Hepatocyte (in vitro differentiated cells): ENCODE measurements at regions not wholly inside any gene's neighbourhood (a gene's known extent, or its start where the extent isn't known, plus 50 kb on each side); places are given as distances from the start of the nearest gene placed in this dataset.

Experiments used
- DNase-seq: peaks from one replicate; pipeline ENCODE4 v3.0.0-alpha.2; 2016; ENCODE audit warnings: low spot score
- H2AFZ ChIP-seq: fragments of 200-600 bp; sonication (generic); 2 replicates; pipeline ENCODE4 v1.6.0; 2016; ENCODE audit warnings: antibody characterized with exemption, mild to moderate bottlenecking
- H3K27ac ChIP-seq: fragments of 200-600 bp; sonication (generic); 2 replicates; pipeline ENCODE4 v1.5.1; 2016; ENCODE audit warnings: mild to moderate bottlenecking
- H3K27me3 ChIP-seq: fragments of 200-600 bp; sonication (generic); 2 replicates; pipeline ENCODE4 v1.6.1; 2016
- H3K36me3 ChIP-seq: fragments of 200-600 bp; sonication (generic); replicated peaks from 2 replicates; pipeline ENCODE4 v1.5.1; 2016; ENCODE audit warnings: low read depth; ENCODE audit not compliant: insufficient read depth
- H3K4me1 ChIP-seq: fragments of 200-600 bp; sonication (generic); 2 replicates; pipeline ENCODE4 v1.5.1; 2016; ENCODE audit warnings: mild to moderate bottlenecking, moderate library complexity; ENCODE audit not compliant: insufficient read depth
- H3K4me2 ChIP-seq: fragments of 200-600 bp; sonication (generic); 2 replicates; pipeline ENCODE4 v1.6.0; 2016
- H3K4me3 ChIP-seq: fragments of 200-600 bp; sonication (generic); 2 replicates; pipeline ENCODE4 v1.5.1; 2016; ENCODE audit warnings: mild to moderate bottlenecking
- H3K79me2 ChIP-seq: fragments of 200-600 bp; sonication (generic); 2 replicates; pipeline ENCODE4 v1.6.0; 2017; ENCODE audit warnings: mild to moderate bottlenecking
- H3K9me2 ChIP-seq: fragments of 200-600 bp; sonication (generic); replicated peaks from 2 replicates; pipeline ENCODE4 v1.6.0; 2017; ENCODE audit warnings: mild to moderate bottlenecking; ENCODE audit not compliant: insufficient read depth
- H3K9me3 ChIP-seq: fragments of 200-600 bp; sonication (generic); 2 replicates; pipeline ENCODE4 v1.5.1; 2016; ENCODE audit warnings: low read depth, mild to moderate bottlenecking
- H4K20me1 ChIP-seq: fragments of 200-600 bp; sonication (generic); 2 replicates; pipeline ENCODE4 v1.6.0; 2016; ENCODE audit warnings: mild to moderate bottlenecking; ENCODE audit not compliant: insufficient read depth, poor library complexity, severe bottlenecking
- EZH2 ChIP-seq: fragments of 200-600 bp; sonication (generic); IDR thresholded peaks from 2 replicates; pipeline ENCODE4 v1.6.1; 2016; ENCODE audit warnings: antibody characterized with exemption, mild to moderate bottlenecking, borderline replicate concordance
- EZH2phosphoT487 ChIP-seq: fragments of 200-600 bp; sonication (generic); IDR thresholded peaks from one replicate; pipeline ENCODE4 v1.6.1; 2018; ENCODE audit warnings: antibody characterized with exemption, mild to moderate bottlenecking, low read depth, moderate library complexity; ENCODE audit not compliant: unreplicated experiment, severe bottlenecking
- WGBS: methylation state at CpG from one replicate; pipeline ENCODE4 v1.1.6; 2016; ENCODE audit warnings: low lambda C conversion rate; ENCODE audit errors: missing lambda C conversion rate; 5-methylcytosine and 5-hydroxymethylcytosine counted together
- TF ChIP-seq, protein P1 (sequence below): fragments of 200-600 bp; sonication (generic); IDR thresholded peaks from 2 replicates; pipeline ENCODE4 v1.5.1; 2016; ENCODE audit warnings: antibody characterized with exemption, mild to moderate bottlenecking; ENCODE audit not compliant: poor library complexity

GRCh38 chr18:78549971-78550370, 429.6 kb upstream of the SALL3 start:
- Histone ChIP-seq H3K79me2 (no peaks in the 10 kb centered on the region), H4K20me1 (no peaks in the 10 kb centered on the region), H3K9me3 (no peaks in the 10 kb centered on the region), H3K4me2 (no peak overlapping the region), H3K4me1 (no peaks in the 10 kb centered on the region), H2AFZ (no peak overlapping the region), H3K4me3 (no peak overlapping the region), H3K27ac (no peak overlapping the region), H3K36me3 (no peaks in the 10 kb centered on the region), H3K9me2 (no peaks in the 10 kb centered on the region), H3K27me3 (no peaks in the 10 kb centered on the region)
- DNase-seq: no peak
- WGBS: 86% methylated on average over 8 of the region's 8 CpGs
- TF ChIP-seq EZH2 (no peak), EZH2phosphoT487 (no peak)
- TF ChIP-seq, protein P1, sequence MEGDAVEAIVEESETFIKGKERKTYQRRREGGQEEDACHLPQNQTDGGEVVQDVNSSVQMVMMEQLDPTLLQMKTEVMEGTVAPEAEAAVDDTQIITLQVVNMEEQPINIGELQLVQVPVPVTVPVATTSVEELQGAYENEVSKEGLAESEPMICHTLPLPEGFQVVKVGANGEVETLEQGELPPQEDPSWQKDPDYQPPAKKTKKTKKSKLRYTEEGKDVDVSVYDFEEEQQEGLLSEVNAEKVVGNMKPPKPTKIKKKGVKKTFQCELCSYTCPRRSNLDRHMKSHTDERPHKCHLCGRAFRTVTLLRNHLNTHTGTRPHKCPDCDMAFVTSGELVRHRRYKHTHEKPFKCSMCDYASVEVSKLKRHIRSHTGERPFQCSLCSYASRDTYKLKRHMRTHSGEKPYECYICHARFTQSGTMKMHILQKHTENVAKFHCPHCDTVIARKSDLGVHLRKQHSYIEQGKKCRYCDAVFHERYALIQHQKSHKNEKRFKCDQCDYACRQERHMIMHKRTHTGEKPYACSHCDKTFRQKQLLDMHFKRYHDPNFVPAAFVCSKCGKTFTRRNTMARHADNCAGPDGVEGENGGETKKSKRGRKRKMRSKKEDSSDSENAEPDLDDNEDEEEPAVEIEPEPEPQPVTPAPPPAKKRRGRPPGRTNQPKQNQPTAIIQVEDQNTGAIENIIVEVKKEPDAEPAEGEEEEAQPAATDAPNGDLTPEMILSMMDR: no peak

- Histone ChIP-seq H3K79me2 (no peaks in the 10 kb centered on the region), H3K27ac (no peak overlapping the region), H3K4me1 (no peaks in the 10 kb centered on the region), H3K36me3 (no peaks in the 10 kb centered on the region), H2AFZ (no peak overlapping the region), H4K20me1 (no peaks in the 10 kb centered on the region), H3K4me3 (no peak overlapping the region), H3K9me3 (no peaks in the 10 kb centered on the region), H3K27me3 (no peaks in the 10 kb centered on the region), H3K4me2 (no peak overlapping the region), H3K9me2 (no peaks in the 10 kb centered on the region)
- no peak for DNase-seq
- TF ChIP-seq, protein P1: no peak
- TF ChIP-seq EZH2: no peak
- TF ChIP-seq EZH2phosphoT487: no peak
- 87% methylated on average over 13 of the region's 13 CpGs for WGBS
Measured at GRCh38 chr18:78554944-78555608, 424.5 kb upstream of the SALL3 start.

DNA sequence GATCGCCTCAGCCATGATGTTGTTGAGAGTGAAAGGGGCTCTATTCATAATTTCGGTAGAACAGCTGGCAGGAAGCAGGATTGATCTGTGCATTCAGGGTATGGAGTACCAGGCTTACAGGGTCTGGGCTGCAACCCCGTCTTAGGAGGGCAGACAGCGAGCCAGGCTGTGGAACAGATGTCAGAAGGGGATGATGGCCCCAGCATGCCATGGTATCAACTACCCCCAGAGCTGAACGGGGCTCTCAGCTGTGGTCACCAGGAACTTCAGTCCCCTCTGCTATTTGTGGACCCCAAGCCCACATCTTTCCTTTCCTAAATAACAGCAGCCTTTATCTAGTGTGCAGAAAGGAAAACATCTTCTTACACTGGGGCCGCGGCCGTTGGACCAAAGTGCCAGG, 422.2 kb upstream of the SALL3 start:
- TF ChIP-seq EZH2phosphoT487 (no peak), EZH2 (no peak)
- TF ChIP-seq, protein P1: no peak

More for the DNA sequence above, 422.2 kb upstream of the SALL3 start:
- no peaks in the 10 kb centered on the region for H3K27me3 ChIP-seq
- no peaks in the 10 kb centered on the region for H3K36me3 ChIP-seq
- H3K4me3 ChIP-seq: no peak overlapping the region
- no peaks in the 10 kb centered on the region for H4K20me1 ChIP-seq
- no peaks in the 10 kb centered on the region for H3K9me3 ChIP-seq
- no peak for DNase-seq
- no peaks in the 10 kb centered on the region for H3K79me2 ChIP-seq
- no peaks in the 10 kb centered on the region for H3K9me2 ChIP-seq
- no peak overlapping the region for H3K27ac ChIP-seq
- H3K4me2 ChIP-seq: no peak overlapping the region
- WGBS: 95% methylated on average over 8 of the region's 8 CpGs
- no peak overlapping the region for H2AFZ ChIP-seq
- H3K4me1 ChIP-seq: no peaks in the 10 kb centered on the region
